ENCODE measurements at regions not wholly inside any gene's neighbourhood (a gene's known extent, or its start where the extent isn't known, plus 50 kb on each side); places are given as distances from the start of the nearest gene placed in this dataset.

- ChIA-PET CTCF (ENCODE audit: low intra/inter-chr PET ratio, low total read pairs) (no interaction called here), POLR2A (no interaction called here)
- no TSS peak for BruUV-seq (replicated peaks)
- intact Hi-C loops (cut with micrococcal nuclease; ENCODE audit: unreplicated experiment): no loop called here
- H3K36me3 ChIP-seq (replicated peaks in 1 of 2; ENCODE audit: control insufficient read depth in 1 of 2, insufficient read depth in 2 of 2, low read length in 2 of 2): no peaks in the 10 kb centered on the region
- no peak overlapping the region for H3K9ac ChIP-seq (ENCODE audit: insufficient read depth, low read depth, low read length)
- in situ Hi-C loops (cut with HindIII; ENCODE audit: extremely low pct_ligation_motif_present, low pct_unique_long_range_greater_than_20kb): no loop called here
- H4K20me1 ChIP-seq (ENCODE audit: insufficient read depth, low read length): no peaks in the 10 kb centered on the region
- no peak for FAIRE-seq
- H3K27me3 ChIP-seq (ENCODE audit: control insufficient read depth in 1 of 2, insufficient read depth in 2 of 2, low read length in 2 of 2): peaks cover 3 to 54% of the 10 kb centered on the region in 2 experiments
- no peak overlapping the region for H3K4me3 ChIP-seq (replicated peaks in 1 of 3; ENCODE audit: insufficient read depth in 1 of 3, low read depth in 2 of 3, low read length in 3 of 3)
- DNase-seq (ENCODE audit: low spot score): no peak
- peaks cover 2% of the 10 kb centered on the region; the same call in 1 of the 2 replicates for H3K4me1 ChIP-seq (ENCODE audit: insufficient read depth, low read length)
- H3K27ac ChIP-seq (ENCODE audit: extremely low read length, insufficient read depth, low read length): no peak overlapping the region
- ATAC-seq: no peak
- H2AFZ ChIP-seq (ENCODE audit: low read length): no peak overlapping the region
- no peaks in the 10 kb centered on the region for H3K79me2 ChIP-seq (ENCODE audit: insufficient read depth, low read length)
- H3K9me3 ChIP-seq (ENCODE audit: low read length): no peaks in the 10 kb centered on the region
- 5% methylated on average over 2 of the region's 3 CpGs for WGBS (ENCODE audit: low lambda C conversion rate)
- H3K4me2 ChIP-seq (ENCODE audit: low read depth, low read length): no peak overlapping the region
- TF ChIP-seq POLR2AphosphoS2 (IDR thresholded peaks at IDR 0.05; ENCODE audit: low read depth, low read length): no peak
- TF ChIP-seq ZNF549 (CRISPR knock-in tag; IDR thresholded peaks at IDR 0.05): no peak
- TF ChIP-seq, protein P1, sequence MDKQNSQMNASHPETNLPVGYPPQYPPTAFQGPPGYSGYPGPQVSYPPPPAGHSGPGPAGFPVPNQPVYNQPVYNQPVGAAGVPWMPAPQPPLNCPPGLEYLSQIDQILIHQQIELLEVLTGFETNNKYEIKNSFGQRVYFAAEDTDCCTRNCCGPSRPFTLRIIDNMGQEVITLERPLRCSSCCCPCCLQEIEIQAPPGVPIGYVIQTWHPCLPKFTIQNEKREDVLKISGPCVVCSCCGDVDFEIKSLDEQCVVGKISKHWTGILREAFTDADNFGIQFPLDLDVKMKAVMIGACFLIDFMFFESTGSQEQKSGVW (CRISPR knock-in tag; IDR thresholded peaks at IDR 0.05; ENCODE audit: borderline replicate concordance): no peak
- no peak for TF ChIP-seq KDM1A (CRISPR knock-in tag; IDR thresholded peaks at IDR 0.05)
- no peak for TF ChIP-seq ZSCAN29 (CRISPR knock-in tag; conservative IDR thresholded peaks at IDR 0.05)
- TF ChIP-seq EEA1 (CRISPR knock-in tag; IDR thresholded peaks at IDR 0.05; ENCODE audit: borderline replicate concordance): no peak
- TF ChIP-seq, protein P2, sequence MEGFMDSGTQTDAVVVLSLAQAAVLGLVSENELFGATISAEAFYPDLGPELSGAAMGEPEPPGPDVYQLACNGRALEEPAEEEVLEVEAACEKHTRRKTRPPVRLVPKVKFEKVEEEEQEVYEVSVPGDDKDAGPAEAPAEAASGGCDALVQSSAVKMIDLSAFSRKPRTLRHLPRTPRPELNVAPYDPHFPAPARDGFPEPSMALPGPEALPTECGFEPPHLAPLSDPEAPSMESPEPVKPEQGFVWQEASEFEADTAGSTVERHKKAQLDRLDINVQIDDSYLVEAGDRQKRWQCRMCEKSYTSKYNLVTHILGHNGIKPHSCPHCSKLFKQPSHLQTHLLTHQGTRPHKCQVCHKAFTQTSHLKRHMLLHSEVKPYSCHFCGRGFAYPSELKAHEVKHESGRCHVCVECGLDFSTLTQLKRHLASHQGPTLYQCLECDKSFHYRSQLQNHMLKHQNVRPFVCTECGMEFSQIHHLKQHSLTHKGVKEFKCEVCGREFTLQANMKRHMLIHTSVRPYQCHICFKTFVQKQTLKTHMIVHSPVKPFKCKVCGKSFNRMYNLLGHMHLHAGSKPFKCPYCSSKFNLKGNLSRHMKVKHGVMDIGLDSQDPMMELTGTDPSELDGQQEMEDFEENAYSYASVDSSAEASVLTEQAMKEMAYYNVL (CRISPR knock-in tag; IDR thresholded peaks at IDR 0.05; ENCODE audit: borderline replicate concordance): no peak
- no peak for TF ChIP-seq YY1 (IDR thresholded peaks at IDR 0.05; ENCODE audit: insufficient read depth, insufficient replicate concordance, low read depth, low read length)
- no peak for TF ChIP-seq ZNF343 (CRISPR knock-in tag; IDR thresholded peaks at IDR 0.05)
- no peak for TF ChIP-seq ATRX (CRISPR knock-in tag; IDR thresholded peaks at IDR 0.05; ENCODE audit: borderline replicate concordance)
- TF ChIP-seq, protein P3, sequence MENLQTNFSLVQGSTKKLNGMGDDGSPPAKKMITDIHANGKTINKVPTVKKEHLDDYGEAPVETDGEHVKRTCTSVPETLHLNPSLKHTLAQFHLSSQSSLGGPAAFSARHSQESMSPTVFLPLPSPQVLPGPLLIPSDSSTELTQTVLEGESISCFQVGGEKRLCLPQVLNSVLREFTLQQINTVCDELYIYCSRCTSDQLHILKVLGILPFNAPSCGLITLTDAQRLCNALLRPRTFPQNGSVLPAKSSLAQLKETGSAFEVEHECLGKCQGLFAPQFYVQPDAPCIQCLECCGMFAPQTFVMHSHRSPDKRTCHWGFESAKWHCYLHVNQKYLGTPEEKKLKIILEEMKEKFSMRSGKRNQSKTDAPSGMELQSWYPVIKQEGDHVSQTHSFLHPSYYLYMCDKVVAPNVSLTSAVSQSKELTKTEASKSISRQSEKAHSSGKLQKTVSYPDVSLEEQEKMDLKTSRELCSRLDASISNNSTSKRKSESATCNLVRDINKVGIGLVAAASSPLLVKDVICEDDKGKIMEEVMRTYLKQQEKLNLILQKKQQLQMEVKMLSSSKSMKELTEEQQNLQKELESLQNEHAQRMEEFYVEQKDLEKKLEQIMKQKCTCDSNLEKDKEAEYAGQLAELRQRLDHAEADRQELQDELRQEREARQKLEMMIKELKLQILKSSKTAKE (CRISPR knock-in tag; IDR thresholded peaks at IDR 0.05; ENCODE audit: borderline replicate concordance): no peak
- TF ChIP-seq ADNP (CRISPR knock-in tag; IDR thresholded peaks at IDR 0.05): no peak
- TF ChIP-seq IRF1 (CRISPR knock-in tag; IDR thresholded peaks at IDR 0.05; ENCODE audit: low read depth): no peak
- no peak for TF ChIP-seq PRPF4 (IDR thresholded peaks at IDR 0.05; ENCODE audit: low read depth, low read length, poor library complexity, severe bottlenecking)
- no peak for TF ChIP-seq IRF2 (CRISPR knock-in tag; IDR thresholded peaks at IDR 0.05)
- TF ChIP-seq PCBP1 (IDR thresholded peaks at IDR 0.05; ENCODE audit: borderline replicate concordance, low read depth, low read length): no peak
- TF ChIP-seq ZNF280D (CRISPR knock-in tag; IDR thresholded peaks at IDR 0.05): no peak
These were observed 84.4 kb upstream of the PAX2 start for GRCh38 chr10:100660945-100661344.

Measured in HepG2 (cell line).